Stomach (tissue), 8 donors: ENCODE measurements at regions not wholly inside any gene's neighbourhood (a gene's known extent, or its start where the extent isn't known, plus 50 kb on each side); places are given as distances from the start of the nearest gene placed in this dataset.

Experiments used
- DNase-seq, 2 donors: peaks; one replicate each; pipeline versions ENCODE4 v3.0.0 to v3.0.0-alpha.2; 2013 to 2019
- H3K27ac ChIP-seq, 5 donors: fragments of 200-600 bp in 4 of 5; sonication (generic) in 4 of 5; one replicate each; pipeline ENCODE4 v1.5.1; 2013 to 2019; ENCODE audit warnings: mild to moderate bottlenecking in 1 of 5, moderate library complexity in 1 of 5
- H3K27me3 ChIP-seq, 3 donors: fragments of 200-600 bp; sonication (generic); one replicate each; pipeline ENCODE4 v1.5.1; 2017 to 2019; ENCODE audit warnings: mixed run types in 1 of 3
- H3K36me3 ChIP-seq, 4 donors: fragments of 200-600 bp; sonication (generic); 1 replicate in 3 of 4; 2 replicates in 1 of 4; pipeline ENCODE4 v1.5.1; 2016 to 2019
- H3K4me1 ChIP-seq, 4 donors: fragments of 200-600 bp; sonication (generic); one replicate each; pipeline ENCODE4 v1.5.1; 2016 to 2019
- H3K4me3 ChIP-seq, 4 donors: fragments of 200-600 bp; sonication (generic) in 3 of 4; one replicate each; pipeline ENCODE4 v1.5.1; 2016 to 2019; ENCODE audit warnings: mild to moderate bottlenecking in 1 of 4
- H3K9me3 ChIP-seq, 4 donors: fragments of 200-600 bp; sonication (generic); one replicate each; pipeline ENCODE4 v1.5.1; 2016 to 2019
- EP300 ChIP-seq: sonication (generic); formaldehyde crosslinking; IDR thresholded peaks from one replicate; pipeline ENCODE4 v1.6.1; 2017; ENCODE audit warnings: antibody characterized with exemption
- POLR2A ChIP-seq, 4 donors: fragments of 450-650 bp; IDR thresholded peaks; one replicate each; pipeline ENCODE4 v1.6.1; 2016; ENCODE audit warnings: antibody characterized with exemption in 4 of 4, control low read depth in 2 of 4, mild to moderate bottlenecking in 1 of 4, moderate library complexity in 1 of 4
- POLR2AphosphoS5 ChIP-seq, 3 donors: sonication (generic); formaldehyde crosslinking; IDR thresholded peaks; one replicate each; pipeline ENCODE4 v1.6.1; 2016; ENCODE audit warnings: antibody characterized with exemption in 3 of 3
- WGBS, 5 donors: extraction: QIAGEN DNeasy Blood & Tissue Kit in 3 of 5; methylation state at CpG; one replicate each; pipeline versions ENCODE4 v1.1.5 to v1.1.7; 2013 to 2018; 5-methylcytosine and 5-hydroxymethylcytosine counted together
- intact Hi-C: fragments of 100-400 bp; cut with DNase I; formaldehyde crosslinking; loops from one replicate; pipeline ENCODE4 v1.15.1; 2023; ENCODE audit warnings: low total_unique reads
- TF ChIP-seq, protein P1 (sequence below), 7 experiments: fragments of 450-650 bp in 4 of 7; fragments of 200-600 bp in 3 of 7; sonication (generic) in 3 of 7; IDR thresholded peaks; one replicate each; pipeline ENCODE4 v1.5.1; 2016 to 2019; ENCODE audit warnings: antibody characterized with exemption in 7 of 7, control low read depth in 2 of 7, mild to moderate bottlenecking in 1 of 7
- donor health status: healthy with polysubstance abuse.
- donor health status: Bipolar disorder and iron deficiency.
- donor health status: healthy.

GRCh38 chr3:84128024-84128423, 830.8 kb upstream of the CADM2 start:
- WGBS, 5 donors: 60 to 78% (median 74%) methylated on average over 2 of the region's 2 CpGs
- Histone ChIP-seq H3K4me1 (no peaks in the 10 kb centered on the region), H3K36me3 (no peaks in the 10 kb centered on the region), H3K27me3 (no peaks in the 10 kb centered on the region), H3K27ac (no peak overlapping the region), H3K9me3 (peaks cover 0 to 21% (median 17%) of the 10 kb centered on the region in 4 donors), H3K4me3 (no peak overlapping the region)
- TF ChIP-seq POLR2AphosphoS5 (IDR thresholded peaks at IDR 0.05): no peak
- no peak for TF ChIP-seq EP300
- TF ChIP-seq, protein P1, sequence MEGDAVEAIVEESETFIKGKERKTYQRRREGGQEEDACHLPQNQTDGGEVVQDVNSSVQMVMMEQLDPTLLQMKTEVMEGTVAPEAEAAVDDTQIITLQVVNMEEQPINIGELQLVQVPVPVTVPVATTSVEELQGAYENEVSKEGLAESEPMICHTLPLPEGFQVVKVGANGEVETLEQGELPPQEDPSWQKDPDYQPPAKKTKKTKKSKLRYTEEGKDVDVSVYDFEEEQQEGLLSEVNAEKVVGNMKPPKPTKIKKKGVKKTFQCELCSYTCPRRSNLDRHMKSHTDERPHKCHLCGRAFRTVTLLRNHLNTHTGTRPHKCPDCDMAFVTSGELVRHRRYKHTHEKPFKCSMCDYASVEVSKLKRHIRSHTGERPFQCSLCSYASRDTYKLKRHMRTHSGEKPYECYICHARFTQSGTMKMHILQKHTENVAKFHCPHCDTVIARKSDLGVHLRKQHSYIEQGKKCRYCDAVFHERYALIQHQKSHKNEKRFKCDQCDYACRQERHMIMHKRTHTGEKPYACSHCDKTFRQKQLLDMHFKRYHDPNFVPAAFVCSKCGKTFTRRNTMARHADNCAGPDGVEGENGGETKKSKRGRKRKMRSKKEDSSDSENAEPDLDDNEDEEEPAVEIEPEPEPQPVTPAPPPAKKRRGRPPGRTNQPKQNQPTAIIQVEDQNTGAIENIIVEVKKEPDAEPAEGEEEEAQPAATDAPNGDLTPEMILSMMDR (IDR thresholded peaks at IDR 0.05): no peak
- TF ChIP-seq POLR2A (IDR thresholded peaks at IDR 0.05): no peak
- intact Hi-C loops: no loop called here
- DNase-seq: no peak

DNA sequence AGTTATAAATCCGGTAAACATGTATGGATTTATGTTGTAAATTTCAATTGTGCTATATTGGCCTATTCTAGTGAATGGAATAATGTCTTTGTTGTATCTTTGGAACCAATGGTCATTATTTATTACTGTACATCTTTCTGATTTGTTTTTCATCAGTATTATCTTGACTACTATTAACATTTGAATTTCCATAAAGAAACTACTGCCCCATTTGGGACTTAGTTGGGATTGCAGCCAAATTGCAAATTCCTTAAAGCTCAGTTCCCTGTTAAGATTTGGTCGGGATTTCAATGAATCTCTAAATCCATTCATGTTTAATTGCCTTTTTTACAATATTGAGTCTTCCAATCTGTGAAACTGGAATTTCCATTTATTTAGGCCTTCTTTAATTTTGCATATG, 822.4 kb upstream of the CADM2 start:
- Histone ChIP-seq H3K9me3 (peaks cover 0 to 4% (median 0%) of the 10 kb centered on the region in 4 donors), H3K4me1 (no peaks in the 10 kb centered on the region), H3K4me3 (no peak overlapping the region), H3K27me3 (no peaks in the 10 kb centered on the region), H3K27ac (no peak overlapping the region), H3K36me3 (no peaks in the 10 kb centered on the region)
- intact Hi-C loops: no loop called here
- TF ChIP-seq, protein P1 (IDR thresholded peaks at IDR 0.05): no peak
- TF ChIP-seq POLR2A (IDR thresholded peaks at IDR 0.05): no peak
- TF ChIP-seq EP300: no peak
- TF ChIP-seq POLR2AphosphoS5 (IDR thresholded peaks at IDR 0.05): no peak
- no peak for DNase-seq
- WGBS, 5 donors: 55 to 68% (median 63%) methylated on average over 2 of the region's 2 CpGs

- WGBS, 5 donors: 62 to 73% (median 69%) methylated on average over 3 of the region's 3 CpGs
- Histone ChIP-seq H3K4me1 (no peaks in the 10 kb centered on the region), H3K27ac (no peak overlapping the region), H3K4me3 (no peak overlapping the region), H3K27me3 (no peaks in the 10 kb centered on the region), H3K36me3 (no peaks in the 10 kb centered on the region), H3K9me3 (peaks cover 0 to 6% (median 0%) of the 10 kb centered on the region in 4 donors)
- intact Hi-C loops: no loop called here
- DNase-seq: no peak
- TF ChIP-seq, protein P1 (IDR thresholded peaks at IDR 0.05): no peak
- TF ChIP-seq POLR2A (IDR thresholded peaks at IDR 0.05): no peak
- no peak for TF ChIP-seq EP300
- TF ChIP-seq POLR2AphosphoS5 (IDR thresholded peaks at IDR 0.05): no peak
Measured at GRCh38 chr3:84140631-84141030, 818.2 kb upstream of the CADM2 start.

GRCh38 chr3:84141571-84141970, 817.2 kb upstream of the CADM2 start:
- H3K9me3 ChIP-seq: peaks cover 0 to 6% (median 0%) of the 10 kb centered on the region in 4 donors
- H3K27me3 ChIP-seq: no peaks in the 10 kb centered on the region
- no peak overlapping the region for H3K27ac ChIP-seq
- no peaks in the 10 kb centered on the region for H3K4me1 ChIP-seq
- TF ChIP-seq, protein P1 (IDR thresholded peaks at IDR 0.05): no peak
- TF ChIP-seq POLR2AphosphoS5 (IDR thresholded peaks at IDR 0.05) (no peak), EP300 (no peak), POLR2A (IDR thresholded peaks at IDR 0.05) (no peak)
- intact Hi-C loops: no loop called here
- 57 to 70% (median 65%) methylated on average over 2 of the region's 2 CpGs for WGBS, 5 donors
- no peaks in the 10 kb centered on the region for H3K36me3 ChIP-seq
- H3K4me3 ChIP-seq: no peak overlapping the region
- DNase-seq: no peak
